Cardiac fibroblast (primary cell): ENCODE measurements at regions not wholly inside any gene's neighbourhood (a gene's known extent, or its start where the extent isn't known, plus 50 kb on each side); places are given as distances from the start of the nearest gene placed in this dataset.

ENCODE experiments used
- DNase-seq, 2 donors: peaks; one replicate each; pipeline versions ENCODE4 v3.0.0 to v3.0.0-alpha.2; 2010; ENCODE audit warnings: low read depth in 2 of 2
- H3K4me3 ChIP-seq, 2 donors: replicated peaks in 1 of 2; 1 replicate in 1 of 2; 2 replicates in 1 of 2; pipeline ENCODE4 v1.5.1; 2011; ENCODE audit warnings: low read depth in 2 of 2, low read length in 2 of 2, mild to moderate bottlenecking in 2 of 2, moderate library complexity in 1 of 2
- TF ChIP-seq, protein P1 (sequence below): IDR thresholded peaks from one replicate; pipeline ENCODE4 v1.5.1; 2011; ENCODE audit warnings: low read depth, mild to moderate bottlenecking, low read length, inconsistent platforms

DNA sequence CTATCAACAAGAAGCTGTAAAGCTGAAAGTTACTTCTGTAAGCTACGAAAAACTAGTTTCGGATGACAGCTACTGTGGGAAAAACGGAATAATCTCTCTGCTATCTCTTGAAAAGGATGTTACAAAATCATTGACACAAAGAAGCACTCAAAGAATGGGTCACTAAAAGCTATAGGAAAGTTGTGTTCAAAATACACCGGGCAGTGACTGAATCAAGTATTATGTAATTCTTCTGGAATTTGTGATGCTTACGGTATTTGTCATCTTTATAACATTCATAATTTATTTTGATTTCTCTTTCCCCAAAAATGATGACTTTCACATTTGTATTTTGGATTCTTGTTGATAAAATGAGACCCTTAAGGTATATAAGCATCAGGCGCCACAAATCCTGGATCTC is 112.1 kb upstream of the KLF6 start:
- H3K4me3 ChIP-seq = no peak overlapping the region
- peak; percentile 82 to 93 for DNase-seq
- TF ChIP-seq, protein P1, sequence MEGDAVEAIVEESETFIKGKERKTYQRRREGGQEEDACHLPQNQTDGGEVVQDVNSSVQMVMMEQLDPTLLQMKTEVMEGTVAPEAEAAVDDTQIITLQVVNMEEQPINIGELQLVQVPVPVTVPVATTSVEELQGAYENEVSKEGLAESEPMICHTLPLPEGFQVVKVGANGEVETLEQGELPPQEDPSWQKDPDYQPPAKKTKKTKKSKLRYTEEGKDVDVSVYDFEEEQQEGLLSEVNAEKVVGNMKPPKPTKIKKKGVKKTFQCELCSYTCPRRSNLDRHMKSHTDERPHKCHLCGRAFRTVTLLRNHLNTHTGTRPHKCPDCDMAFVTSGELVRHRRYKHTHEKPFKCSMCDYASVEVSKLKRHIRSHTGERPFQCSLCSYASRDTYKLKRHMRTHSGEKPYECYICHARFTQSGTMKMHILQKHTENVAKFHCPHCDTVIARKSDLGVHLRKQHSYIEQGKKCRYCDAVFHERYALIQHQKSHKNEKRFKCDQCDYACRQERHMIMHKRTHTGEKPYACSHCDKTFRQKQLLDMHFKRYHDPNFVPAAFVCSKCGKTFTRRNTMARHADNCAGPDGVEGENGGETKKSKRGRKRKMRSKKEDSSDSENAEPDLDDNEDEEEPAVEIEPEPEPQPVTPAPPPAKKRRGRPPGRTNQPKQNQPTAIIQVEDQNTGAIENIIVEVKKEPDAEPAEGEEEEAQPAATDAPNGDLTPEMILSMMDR = no peak

DNA sequence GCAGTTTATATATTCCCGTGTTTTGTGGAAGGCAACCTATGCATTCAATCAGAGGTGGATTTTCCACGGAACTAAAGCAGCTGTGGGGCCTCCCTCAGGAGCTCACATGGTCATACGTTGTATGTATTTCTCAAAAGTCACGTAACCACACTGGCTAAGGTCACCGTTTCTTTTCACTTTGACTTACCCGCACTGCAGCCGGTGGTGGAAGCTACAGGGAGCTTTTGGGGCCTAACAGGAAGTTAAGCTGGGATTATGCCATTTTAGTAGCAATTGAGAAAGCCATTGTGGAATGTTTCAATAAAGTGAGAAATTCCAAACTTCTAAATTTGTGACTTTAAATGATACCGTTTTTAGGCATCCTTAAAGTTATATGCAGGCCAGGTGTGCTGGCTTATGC is 111.2 kb upstream of the KLF6 start:
- no peak overlapping the region for H3K4me3 ChIP-seq
- TF ChIP-seq, protein P1 = no peak
- DNase-seq = no peak

DNA sequence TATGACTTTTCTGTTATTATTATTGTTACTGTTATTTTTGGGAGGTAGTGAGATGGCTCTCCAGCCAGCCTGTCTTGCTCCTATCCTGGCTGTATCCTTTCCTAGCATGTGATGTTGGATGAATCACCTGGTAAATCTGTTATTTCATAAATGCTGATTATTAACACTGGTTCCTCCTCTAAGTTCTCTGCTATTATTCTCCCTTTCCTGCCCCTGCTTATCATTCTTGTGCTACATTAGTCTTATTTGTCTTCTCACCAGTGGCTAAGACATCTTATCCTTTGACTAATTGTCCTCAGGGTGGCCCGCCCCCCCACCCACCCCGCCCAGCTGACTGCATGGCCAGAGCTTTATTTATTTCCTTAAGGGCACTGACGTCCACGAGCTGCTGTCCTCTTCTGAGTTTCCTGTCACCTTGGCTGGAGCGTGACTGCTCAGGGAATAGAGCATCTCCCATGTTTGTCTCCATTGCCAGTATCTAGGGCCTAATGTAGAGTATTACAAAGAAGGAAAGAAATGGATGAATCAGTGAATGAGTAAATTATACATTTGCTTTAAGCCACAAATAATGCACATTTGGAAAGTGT is 110.1 kb upstream of the KLF6 start:
- TF ChIP-seq, protein P1 = no peak
- DNase-seq = peak; percentile 52 to 89
- H3K4me3 ChIP-seq = no peak overlapping the region

DNA sequence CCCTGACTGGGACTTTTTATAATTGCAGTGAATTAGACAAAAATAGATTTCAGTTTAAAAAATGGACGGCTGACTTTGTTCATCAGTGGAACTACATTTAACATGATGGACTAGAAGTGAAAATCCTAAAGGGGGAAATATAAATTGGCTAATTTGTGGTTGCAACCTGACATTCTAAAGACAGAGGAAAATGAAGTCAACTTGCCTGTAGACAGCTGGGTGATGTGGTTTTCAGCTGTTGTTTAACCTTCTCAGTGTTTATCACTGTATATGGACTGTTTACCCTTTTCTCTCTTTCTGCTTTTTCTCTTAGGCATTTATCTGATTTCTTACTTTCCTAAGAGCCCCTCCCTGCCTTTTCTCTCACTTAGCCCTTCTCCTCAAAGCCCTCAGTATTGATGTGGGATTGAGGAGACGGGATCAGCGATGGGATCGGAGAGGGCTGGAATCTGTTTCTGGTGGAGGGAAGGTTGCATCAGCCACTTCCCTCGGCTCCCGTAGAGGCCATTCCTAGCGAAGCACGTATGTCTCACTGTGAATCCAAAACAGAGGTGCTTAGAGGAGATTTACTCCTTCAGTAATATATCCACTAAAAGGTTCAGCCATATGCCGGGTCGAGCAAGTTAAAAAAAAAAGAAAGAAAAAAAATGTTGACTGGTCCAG is 109.0 kb upstream of the KLF6 start:
- no peak for DNase-seq
- no peak overlapping the region for H3K4me3 ChIP-seq
- TF ChIP-seq, protein P1 = no peak

DNA sequence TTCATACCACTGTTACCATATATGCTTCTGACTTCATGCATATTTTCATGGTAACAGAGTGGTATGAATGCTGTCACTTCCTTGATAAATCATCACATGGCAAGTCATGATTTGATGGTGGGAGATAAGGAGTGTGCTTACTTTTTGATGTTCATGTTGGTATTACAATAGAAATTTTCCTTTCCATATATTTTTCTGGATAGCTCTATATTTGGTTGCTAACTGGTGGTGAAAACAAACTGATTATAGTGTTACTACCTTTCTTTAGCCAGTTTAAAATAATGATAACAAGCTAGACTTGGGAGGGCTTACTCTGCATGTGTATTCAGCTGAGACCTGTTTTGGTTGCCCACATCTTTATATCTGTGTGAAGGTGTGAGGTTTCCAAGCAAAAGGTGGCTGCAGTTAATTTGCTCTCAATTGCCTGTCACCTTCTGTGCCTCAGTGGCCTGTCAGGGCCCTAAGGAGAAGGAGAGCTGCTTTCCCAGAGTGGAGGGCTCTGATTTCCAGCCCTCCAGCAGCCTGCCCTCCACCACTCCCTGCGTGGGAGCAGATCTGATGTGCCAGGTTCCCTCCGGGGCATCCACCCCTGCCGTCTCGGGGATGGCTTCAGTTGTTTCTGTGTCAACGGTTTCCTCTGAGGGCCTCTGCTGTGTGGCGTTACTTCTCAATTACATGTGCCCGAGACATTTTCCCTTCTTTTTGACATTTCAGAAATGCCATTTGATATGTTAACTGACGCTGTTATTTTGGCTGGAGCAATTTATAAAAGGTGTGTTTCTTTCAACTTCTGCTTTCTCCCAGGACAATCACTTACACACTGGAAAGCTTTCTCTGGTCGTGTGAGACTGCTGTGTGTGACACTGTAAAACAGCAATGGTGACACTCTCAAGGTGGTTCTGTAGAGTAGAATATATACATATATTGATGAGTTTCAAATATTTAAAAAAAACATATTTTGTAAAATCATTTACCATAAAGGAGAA is 107.7 kb upstream of the KLF6 start:
- H3K4me3 ChIP-seq = no peak overlapping the region
- peak in 1 of 2 donors; percentile 55 for DNase-seq
- TF ChIP-seq, protein P1 = no peak

DNA sequence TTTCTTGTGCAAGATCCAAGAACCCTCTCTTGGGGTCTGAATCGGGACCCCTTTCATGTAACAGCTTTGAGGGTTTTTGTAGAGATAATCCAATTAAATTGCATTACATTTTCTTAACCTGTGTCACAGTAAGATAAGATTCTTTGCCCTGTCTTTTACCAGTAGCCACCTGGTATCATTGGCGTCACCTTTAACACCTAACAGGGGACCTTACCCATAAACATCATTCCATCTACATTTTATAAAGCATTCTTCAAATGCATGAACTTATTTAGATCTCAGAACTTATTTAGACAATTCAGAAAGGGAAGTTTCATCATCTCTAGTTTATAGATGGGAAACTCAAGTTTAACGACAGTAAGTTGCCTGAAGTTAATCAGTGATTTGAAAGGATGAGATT is 106.4 kb upstream of the KLF6 start:
- DNase-seq = no peak
- H3K4me3 ChIP-seq = no peak overlapping the region
- TF ChIP-seq, protein P1 = no peak
